SK-N-MC (cell line): ENCODE measurements at regions not wholly inside any gene's neighbourhood (a gene's known extent, or its start where the extent isn't known, plus 50 kb on each side); places are given as distances from the start of the nearest gene placed in this dataset.

Experiments used
- EZH2 ChIP-seq: fragments of 200-600 bp; sonication (generic); IDR thresholded peaks from one replicate; pipeline ENCODE4 v1.6.1; 2017; ENCODE audit warnings: antibody characterized with exemption
- POLR2AphosphoS5 ChIP-seq: IDR thresholded peaks from 2 replicates; pipeline ENCODE4 v1.6.1; 2012; ENCODE audit warnings: mild to moderate bottlenecking, low read depth, low read length, borderline replicate concordance

DNA sequence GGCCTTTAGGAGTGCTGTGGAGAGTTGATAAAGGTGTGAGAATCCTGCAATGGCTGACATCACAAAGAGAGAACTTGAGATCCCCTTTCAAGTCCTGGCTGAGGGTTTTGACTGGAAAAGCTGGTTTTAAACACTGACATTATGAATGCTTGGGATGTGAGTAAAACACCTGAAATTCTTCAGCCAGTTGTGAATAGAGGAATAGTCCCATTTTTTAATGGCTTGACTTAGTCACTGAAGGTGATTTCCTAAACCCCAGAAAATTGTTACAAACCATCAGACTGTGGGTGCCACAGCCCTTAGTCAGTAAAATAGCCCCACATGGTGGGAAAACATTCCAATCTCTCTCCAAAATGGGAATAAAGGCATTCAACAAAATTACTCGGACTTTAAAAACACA is 107.7 kb upstream of the LMO4 start:
- TF ChIP-seq EZH2 (no peak), POLR2AphosphoS5 (no peak)
